ENCODE measurements at regions not wholly inside any gene's neighbourhood (a gene's known extent, or its start where the extent isn't known, plus 50 kb on each side); places are given as distances from the start of the nearest gene placed in this dataset.

DNA sequence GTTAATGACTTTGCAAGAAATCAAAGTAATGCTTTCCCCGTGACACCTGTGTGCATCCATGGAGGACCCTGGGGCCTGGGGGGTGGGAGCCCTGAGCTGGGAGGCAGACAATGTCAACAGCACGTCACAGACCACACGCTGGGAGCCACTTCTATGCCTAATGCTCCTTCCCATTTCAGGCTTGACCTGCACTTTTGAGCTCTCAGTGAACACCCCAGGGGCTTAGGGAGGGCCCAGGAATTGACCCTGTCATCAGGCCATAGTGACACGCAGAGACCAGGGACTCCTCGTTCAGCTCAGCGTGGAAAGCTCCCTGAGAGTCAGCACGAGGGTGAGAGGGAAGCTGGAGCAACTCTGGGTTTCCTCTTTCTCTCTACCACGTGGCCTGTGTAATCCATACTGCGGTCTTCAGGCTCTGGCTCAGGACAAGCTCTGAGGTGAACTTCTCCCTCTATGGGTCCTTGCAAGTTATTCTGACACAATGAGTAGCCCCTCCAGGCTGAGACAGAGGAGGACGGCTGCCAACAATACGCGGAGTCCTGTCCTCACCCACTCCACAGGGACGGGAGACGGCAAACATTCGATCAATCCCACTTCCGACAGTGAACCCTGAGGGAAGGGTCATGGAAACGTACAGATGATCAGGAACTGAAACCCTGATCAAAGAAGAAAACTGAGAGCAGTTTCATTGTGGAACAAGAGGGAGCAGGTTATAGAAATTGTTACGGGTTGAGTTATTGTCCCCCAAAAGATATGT lies 130.8 kb upstream of the IRX4 start:
- H3K27ac ChIP-seq (ENCODE audit: low read depth, low read length) = no peak overlapping the region
- H3K4me3 ChIP-seq (ENCODE audit: extremely low read depth in 1 of 4, insufficient read depth in 2 of 4, low read depth in 3 of 4, low read length in 4 of 4) = no peak overlapping the region
- peak in 1 of 2 experiments; percentile 19 for DNase-seq (ENCODE audit: low read depth in 1 of 2, low spot score in 2 of 2)
- H2AK5ac ChIP-seq (ENCODE audit: low read depth, low read length) = no peak overlapping the region
- H3K27me3 ChIP-seq (replicated peaks in 1 of 4; ENCODE audit: control insufficient read depth in 3 of 4, extremely low read depth in 1 of 4, insufficient read depth in 3 of 4, low read length in 3 of 4) = no peaks in the 10 kb centered on the region
- H3K18ac ChIP-seq (ENCODE audit: extremely low read depth, low read length) = no peak overlapping the region
- no peak overlapping the region for H3K4me2 ChIP-seq (ENCODE audit: insufficient read depth in 1 of 2, low read depth in 2 of 2, low read length in 2 of 2)
- no peaks in the 10 kb centered on the region for H3K79me2 ChIP-seq (ENCODE audit: control insufficient read depth in 1 of 2, insufficient read depth in 2 of 2, low read length in 2 of 2)
- H3K4ac ChIP-seq (replicated peaks; ENCODE audit: insufficient read length, low read depth, low read length) = no peak overlapping the region
- H2AFZ ChIP-seq (ENCODE audit: low read length) = no peak overlapping the region
- ChIA-PET CTCF (ENCODE audit: partially characterized antibody) (no interaction called here), POLR2A (ENCODE audit: partially characterized antibody) (no interaction called here)
- no peak overlapping the region for H3K56ac ChIP-seq (replicated peaks; ENCODE audit: insufficient read length, low read depth, low read length)
- H3K23ac ChIP-seq (ENCODE audit: insufficient read length) = no peak overlapping the region
- no peak overlapping the region for H4K8ac ChIP-seq (ENCODE audit: extremely low read depth, insufficient read depth, low read length)
- no peaks in the 10 kb centered on the region for H3K9me3 ChIP-seq (ENCODE audit: insufficient read depth in 2 of 2, low read depth in 1 of 2, low read length in 1 of 2)
- TF ChIP-seq, protein P1, sequence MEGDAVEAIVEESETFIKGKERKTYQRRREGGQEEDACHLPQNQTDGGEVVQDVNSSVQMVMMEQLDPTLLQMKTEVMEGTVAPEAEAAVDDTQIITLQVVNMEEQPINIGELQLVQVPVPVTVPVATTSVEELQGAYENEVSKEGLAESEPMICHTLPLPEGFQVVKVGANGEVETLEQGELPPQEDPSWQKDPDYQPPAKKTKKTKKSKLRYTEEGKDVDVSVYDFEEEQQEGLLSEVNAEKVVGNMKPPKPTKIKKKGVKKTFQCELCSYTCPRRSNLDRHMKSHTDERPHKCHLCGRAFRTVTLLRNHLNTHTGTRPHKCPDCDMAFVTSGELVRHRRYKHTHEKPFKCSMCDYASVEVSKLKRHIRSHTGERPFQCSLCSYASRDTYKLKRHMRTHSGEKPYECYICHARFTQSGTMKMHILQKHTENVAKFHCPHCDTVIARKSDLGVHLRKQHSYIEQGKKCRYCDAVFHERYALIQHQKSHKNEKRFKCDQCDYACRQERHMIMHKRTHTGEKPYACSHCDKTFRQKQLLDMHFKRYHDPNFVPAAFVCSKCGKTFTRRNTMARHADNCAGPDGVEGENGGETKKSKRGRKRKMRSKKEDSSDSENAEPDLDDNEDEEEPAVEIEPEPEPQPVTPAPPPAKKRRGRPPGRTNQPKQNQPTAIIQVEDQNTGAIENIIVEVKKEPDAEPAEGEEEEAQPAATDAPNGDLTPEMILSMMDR (IDR thresholded peaks at IDR 0.05; ENCODE audit: control extremely low read depth in 1 of 3, insufficient read depth in 1 of 3, low read depth in 1 of 3, low read length in 3 of 3) = no peak
- TF ChIP-seq SIX5 (IDR thresholded peaks at IDR 0.05; ENCODE audit: low read depth, low read length) = no peak
- FAIRE-seq = no peak
- no peaks in the 10 kb centered on the region for H3K79me1 ChIP-seq (ENCODE audit: low read depth, low read length)
- no peak overlapping the region for H4K5ac ChIP-seq (ENCODE audit: insufficient read length, low read depth, low read length)
- H2BK20ac ChIP-seq (ENCODE audit: low read length) = no peak overlapping the region
- no peak overlapping the region for H2BK12ac ChIP-seq (ENCODE audit: low read depth, low read length)
- H2BK120ac ChIP-seq (replicated peaks; ENCODE audit: low read depth, low read length) = no peak overlapping the region
- 89% methylated on average over 16 of the region's 18 CpGs; no CpG with 5 or more reads in 1 of the 2 experiments for WGBS, 2 experiments (ENCODE audit: extremely low coverage in 1 of 2, insufficient coverage in 1 of 2, insufficient read length in 1 of 2, insufficient replicate concordance in 2 of 2, low coverage in 1 of 2, low lambda C conversion rate in 2 of 2, missing lambda C conversion rate in 1 of 2)
- H4K20me1 ChIP-seq (replicated peaks in 1 of 2; ENCODE audit: control insufficient read depth in 1 of 2, insufficient read depth in 2 of 2, low read length in 2 of 2) = no peaks in the 10 kb centered on the region
- no peak overlapping the region for H4K91ac ChIP-seq (replicated peaks; ENCODE audit: insufficient read length, low read length)
- H3K4me1 ChIP-seq (replicated peaks in 1 of 4; ENCODE audit: control insufficient read depth in 3 of 4, insufficient read depth in 4 of 4, low read length in 3 of 4) = no peaks in the 10 kb centered on the region; a peak in 1 of 7 replicates
- H3K14ac ChIP-seq (ENCODE audit: insufficient read length) = no peak overlapping the region
- H2BK15ac ChIP-seq (ENCODE audit: low read length) = 0 out of 2 replicates have a peak overlapping the region, but pooled peaks have one; percentile 46
- no peak overlapping the region for H2BK5ac ChIP-seq (ENCODE audit: low read depth, low read length)
- H3K9ac ChIP-seq (replicated peaks in 1 of 4; ENCODE audit: extremely low read depth in 1 of 4, low read depth in 3 of 4, low read length in 3 of 4) = no peak overlapping the region
- H3K23me2 ChIP-seq (ENCODE audit: low read depth, low read length) = no peaks in the 10 kb centered on the region
- H3K36me3 ChIP-seq (ENCODE audit: control insufficient read depth in 2 of 4, insufficient read depth in 4 of 4, low read length in 3 of 4) = no peaks in the 10 kb centered on the region

All from H1 (cell line).